Naive thymus-derived CD4-positive, alpha-beta T cell (primary cell): ENCODE measurements at regions not wholly inside any gene's neighbourhood (a gene's known extent, or its start where the extent isn't known, plus 50 kb on each side); places are given as distances from the start of the nearest gene placed in this dataset.

ENCODE experiments used
- ATAC-seq: fragments of 150-1000 bp; cut with Tn5 transposase; 2 replicates; pipeline ENCODE4 v1.10.0; 2021; ENCODE audit warnings: mild to moderate bottlenecking, moderate library complexity
- CTCF ChIA-PET: fragments of 350-600 bp; sonication (Branson Sonifier 250); formaldehyde crosslinking; loops from one replicate; lab custom pipeline; 2021; ENCODE audit warnings: antibody characterized with exemption; lab: Charles Lee
- POLR2A ChIA-PET: fragments of 350-600 bp; sonication (Branson Sonifier 250); formaldehyde crosslinking; loops from one replicate; lab custom pipeline; 2021; ENCODE audit warnings: antibody characterized with exemption, inconsistent platforms; lab: Charles Lee
- DNase-seq, 9 donors: peaks; one replicate each; pipeline versions ENCODE4 v3.0.0 to v3.0.0-alpha.2; 2020 to 2022; ENCODE audit warnings: mixed read lengths in 1 of 9
- H3K27ac ChIP-seq: one replicate; pipeline ENCODE4 v1.7.0; 2013; ENCODE audit warnings: mild to moderate bottlenecking, low read depth, low read length, moderate library complexity
- H3K27me3 ChIP-seq, 2 donors: one replicate each; pipeline ENCODE4 v1.7.0; 2013; ENCODE audit warnings: low read length in 2 of 2, mild to moderate bottlenecking in 2 of 2, moderate library complexity in 2 of 2; ENCODE audit not compliant: control insufficient read depth in 2 of 2, insufficient read depth in 2 of 2
- H3K36me3 ChIP-seq, 3 experiments: 1 replicate in 2 of 3; 2 replicates in 1 of 3; pipeline ENCODE4 v1.7.0; 2013; ENCODE audit warnings: low read length in 3 of 3, mild to moderate bottlenecking in 3 of 3, moderate library complexity in 1 of 3; ENCODE audit not compliant: insufficient read depth in 3 of 3, control insufficient read depth in 2 of 3
- H3K4me1 ChIP-seq, 2 donors: one replicate each; pipeline ENCODE4 v1.7.0; 2013; ENCODE audit warnings: low read length in 2 of 2, mild to moderate bottlenecking in 2 of 2, moderate library complexity in 1 of 2; ENCODE audit not compliant: control insufficient read depth in 2 of 2, insufficient read depth in 2 of 2
- H3K4me3 ChIP-seq: 2 replicates; pipeline ENCODE4 v1.7.0; 2013; ENCODE audit warnings: mild to moderate bottlenecking, low read length
- H3K9me3 ChIP-seq, 3 experiments: 1 replicate in 2 of 3; 2 replicates in 1 of 3; pipeline ENCODE4 v1.7.0; 2013; ENCODE audit warnings: low read length in 3 of 3; ENCODE audit not compliant: control insufficient read depth in 2 of 3
- H3K27ac Mint-ChIP-seq, 9 donors: one replicate each; pipeline ENCODE4 v1.8.0; 2020 to 2022; ENCODE audit warnings: mixed read lengths in 9 of 9, mild to moderate bottlenecking in 8 of 9, moderate library complexity in 5 of 9, inconsistent platforms in 2 of 9
- H3K27me3 Mint-ChIP-seq, 5 donors: one replicate each; pipeline ENCODE4 v1.8.0; 2021 to 2022; ENCODE audit warnings: mixed read lengths in 5 of 5, mild to moderate bottlenecking in 1 of 5
- H3K36me3 Mint-ChIP-seq, 5 donors: one replicate each; pipeline ENCODE4 v1.8.0; 2020 to 2022; ENCODE audit warnings: mixed read lengths in 5 of 5, mild to moderate bottlenecking in 3 of 5, inconsistent platforms in 1 of 5
- H3K4me1 Mint-ChIP-seq, 7 donors: one replicate each; pipeline ENCODE4 v1.8.0; 2020 to 2022; ENCODE audit warnings: mixed read lengths in 7 of 7, mild to moderate bottlenecking in 3 of 7, inconsistent platforms in 1 of 7
- H3K4me3 Mint-ChIP-seq, 10 donors: one replicate each; pipeline ENCODE4 v1.8.0; 2020 to 2022; ENCODE audit warnings: mild to moderate bottlenecking in 10 of 10, mixed read lengths in 10 of 10, moderate library complexity in 6 of 10, inconsistent platforms in 2 of 10
- H3K9me3 Mint-ChIP-seq, 11 donors: one replicate each; pipeline ENCODE4 v1.8.0; 2020 to 2022; ENCODE audit warnings: mixed read lengths in 11 of 11, mild to moderate bottlenecking in 4 of 11, inconsistent platforms in 1 of 11, moderate library complexity in 1 of 11
- intact Hi-C, 2 donors: fragments of 100-400 bp; cut with micrococcal nuclease; formaldehyde crosslinking; loops; one replicate each; pipeline ENCODE4 v1.15.1; 2023

DNA sequence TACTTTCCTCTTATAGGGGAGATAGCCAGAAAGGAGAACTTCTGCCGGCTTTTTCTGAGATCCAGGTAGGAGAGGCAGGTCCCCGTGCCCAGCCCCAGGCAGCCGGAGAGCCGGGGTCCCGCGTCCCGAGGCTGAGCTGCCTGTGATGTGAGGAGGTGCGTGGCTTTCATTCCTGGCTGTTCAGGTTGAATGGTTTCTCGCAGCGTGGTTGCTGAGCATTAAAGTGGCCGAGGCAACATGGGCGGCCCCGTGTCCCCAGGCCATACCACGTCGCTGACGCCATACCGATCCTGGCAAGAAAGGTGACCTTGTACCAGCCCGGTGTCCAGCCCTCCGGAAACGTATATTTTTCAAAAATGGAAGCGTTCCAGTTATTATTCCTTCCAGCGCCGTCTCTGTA, 116.7 kb upstream of the MYL2 start:
- H3K4me3 Mint-ChIP-seq, result peak overlapping the region in 6 of 10 donors; percentile 39 to 93 (median 72)
- peaks cover 12 to 28% (median 23%) of the 10 kb centered on the region in 7 donors for H3K4me1 Mint-ChIP-seq
- Histone ChIP-seq H3K27me3 (peaks cover 6 to 27% of the 10 kb centered on the region in 2 donors), H3K27ac (no peak overlapping the region), H3K36me3 (no peaks in the 10 kb centered on the region), H3K9me3 (no peaks in the 10 kb centered on the region), H3K4me3 (no peak overlapping the region), H3K4me1 (peaks cover 0 to 24% of the 10 kb centered on the region in 2 donors)
- H3K9me3 Mint-ChIP-seq, result no peaks in the 10 kb centered on the region
- DNase-seq (no peak), ATAC-seq (no peak)
- CTCF ChIA-PET, result interaction anchor here (0.7 kb wide), 1 partner anchor 8 kb away, joined by 3 read pairs; no protein-coding TSS in a partner anchor
- POLR2A ChIA-PET, result no interaction called here
- peaks cover 33 to 66% (median 46%) of the 10 kb centered on the region in 5 donors for H3K27me3 Mint-ChIP-seq
- no peak overlapping the region for H3K27ac Mint-ChIP-seq
- intact Hi-C loops, result loop anchor here in 1 of 2 donors (5.0 to 10.0 kb wide), 2 partner anchors 35 to 58 kb away; no protein-coding TSS in a partner anchor
- peaks cover 0 to 1% (median 0%) of the 10 kb centered on the region in 5 donors for H3K36me3 Mint-ChIP-seq

DNA sequence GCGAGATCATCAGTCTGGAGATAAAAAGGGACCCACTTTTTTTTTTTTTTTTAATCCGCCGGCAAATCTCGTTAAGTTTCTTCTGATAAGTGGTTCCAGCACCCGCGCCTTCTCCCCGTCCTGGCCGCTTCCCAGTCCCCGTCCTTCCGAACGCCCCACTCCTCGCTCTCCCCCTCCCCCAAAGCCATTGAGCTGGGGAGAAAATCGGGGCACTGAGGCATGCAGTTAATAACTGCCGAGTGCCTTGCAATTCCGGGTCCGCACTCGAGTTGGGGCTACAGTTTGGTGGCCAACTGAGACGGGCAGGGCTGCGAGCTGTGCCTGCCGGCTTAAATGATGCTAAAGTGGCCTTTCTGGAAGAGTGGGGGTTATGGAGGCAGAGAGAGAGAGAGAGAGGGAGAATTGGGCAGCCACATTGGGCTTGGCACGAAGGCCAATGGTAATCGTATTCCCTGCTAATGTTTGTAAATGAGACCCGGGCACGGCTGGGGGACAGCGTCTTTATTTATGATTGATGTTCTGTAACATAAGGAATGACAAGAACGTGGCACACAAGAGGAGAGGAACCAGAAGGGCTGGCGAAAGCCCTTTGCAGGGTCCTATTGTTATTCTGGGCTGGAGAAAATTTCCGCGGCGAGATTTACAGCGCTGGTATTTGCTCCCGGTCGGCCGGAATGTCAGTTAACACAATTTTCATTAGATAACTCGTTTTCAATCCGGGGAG, 115.4 kb upstream of the MYL2 start:
- Histone ChIP-seq H3K4me1 (peaks cover 0 to 24% of the 10 kb centered on the region in 2 donors), H3K36me3 (no peaks in the 10 kb centered on the region), H3K27me3 (peaks cover 10 to 33% of the 10 kb centered on the region in 2 donors), H3K27ac (no peak overlapping the region), H3K9me3 (no peaks in the 10 kb centered on the region), H3K4me3 (no peak overlapping the region)
- DNase-seq (no peak), ATAC-seq (no peak)
- intact Hi-C loops, result loop anchor here in 1 of 2 donors (1.0 to 10.0 kb wide), 3 partner anchors 21 to 59 kb away; no protein-coding TSS in a partner anchor
- Mint-ChIP-seq H3K27me3 (peaks cover 47 to 79% (median 59%) of the 10 kb centered on the region in 5 donors), H3K4me1 (peaks cover 12 to 28% (median 23%) of the 10 kb centered on the region in 7 donors), H3K36me3 (peaks cover 0 to 1% (median 0%) of the 10 kb centered on the region in 5 donors), H3K9me3 (no peaks in the 10 kb centered on the region), H3K4me3 (peak overlapping the region in 9 of 10 donors; percentile 59 to 93 (median 80)), H3K27ac (peak overlapping the region in 1 of 9 donors; percentile 6)
- CTCF ChIA-PET, result no interaction called here
- POLR2A ChIA-PET, result interaction anchor here (0.7 kb wide), 1 partner anchor 40 kb away, joined by 3 read pairs; no protein-coding TSS in a partner anchor

DNA sequence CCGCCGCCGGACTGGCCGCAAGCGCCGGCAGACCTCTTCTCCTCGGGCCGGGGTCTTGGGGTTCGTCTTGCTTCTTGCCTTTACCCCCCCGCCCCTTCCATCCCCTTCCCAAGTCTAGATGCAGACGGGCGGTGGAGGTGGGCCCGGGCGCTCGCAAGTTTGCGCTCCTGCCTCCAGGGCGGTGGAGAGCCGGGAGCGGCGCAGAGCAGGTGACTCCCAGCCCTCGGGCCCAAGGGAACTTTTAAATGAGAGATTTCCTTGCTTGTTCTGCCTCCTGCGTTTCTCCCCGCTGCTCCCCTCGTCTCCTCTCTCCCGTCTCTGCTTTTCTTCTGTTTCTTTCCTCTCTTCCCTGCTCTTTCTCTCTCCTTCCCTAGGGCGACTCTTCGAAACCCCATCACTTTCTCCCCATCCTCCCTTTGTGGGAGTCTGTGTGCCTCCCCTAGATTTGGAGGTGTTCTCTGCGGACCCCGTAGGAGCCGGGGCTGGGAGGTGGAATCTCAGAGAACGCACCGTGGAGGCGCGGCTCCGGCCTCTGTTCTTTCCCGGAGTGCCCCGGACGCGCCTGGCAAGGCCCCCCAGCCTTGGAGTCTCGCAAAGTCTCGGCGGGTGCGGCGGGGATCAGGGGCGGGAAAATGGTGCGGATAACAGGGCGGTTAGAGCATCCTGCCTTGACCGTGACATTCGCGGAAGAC, 114.7 kb upstream of the MYL2 start:
- peaks cover 0 to 24% of the 10 kb centered on the region in 2 donors for H3K4me1 ChIP-seq
- Mint-ChIP-seq H3K4me1 (peaks cover 12 to 28% (median 23%) of the 10 kb centered on the region in 7 donors), H3K9me3 (no peaks in the 10 kb centered on the region), H3K27me3 (peaks cover 50 to 81% (median 66%) of the 10 kb centered on the region in 5 donors), H3K36me3 (peaks cover 0 to 1% (median 0%) of the 10 kb centered on the region in 5 donors), H3K4me3 (peak overlapping the region; percentile 53 to 93 (median 80)), H3K27ac (peak overlapping the region in 2 of 9 donors; percentile 51 to 56)
- POLR2A ChIA-PET, result interaction anchor here (0.7 kb wide), 1 partner anchor 40 kb away, joined by 3 read pairs; no protein-coding TSS in a partner anchor
- H3K4me3 ChIP-seq, result peak overlapping the region; percentile 19
- H3K9me3 ChIP-seq, result no peaks in the 10 kb centered on the region
- ATAC-seq (no peak), DNase-seq (peak in 1 of 9 donors; percentile 11)
- no peak overlapping the region for H3K27ac ChIP-seq
- intact Hi-C loops, result loop anchor here in 1 of 2 donors (1.0 to 10.0 kb wide), 3 partner anchors 21 to 60 kb away; no protein-coding TSS in a partner anchor
- CTCF ChIA-PET, result no interaction called here
- H3K27me3 ChIP-seq, result peaks cover 10 to 33% of the 10 kb centered on the region in 2 donors
- H3K36me3 ChIP-seq, result no peaks in the 10 kb centered on the region

DNA sequence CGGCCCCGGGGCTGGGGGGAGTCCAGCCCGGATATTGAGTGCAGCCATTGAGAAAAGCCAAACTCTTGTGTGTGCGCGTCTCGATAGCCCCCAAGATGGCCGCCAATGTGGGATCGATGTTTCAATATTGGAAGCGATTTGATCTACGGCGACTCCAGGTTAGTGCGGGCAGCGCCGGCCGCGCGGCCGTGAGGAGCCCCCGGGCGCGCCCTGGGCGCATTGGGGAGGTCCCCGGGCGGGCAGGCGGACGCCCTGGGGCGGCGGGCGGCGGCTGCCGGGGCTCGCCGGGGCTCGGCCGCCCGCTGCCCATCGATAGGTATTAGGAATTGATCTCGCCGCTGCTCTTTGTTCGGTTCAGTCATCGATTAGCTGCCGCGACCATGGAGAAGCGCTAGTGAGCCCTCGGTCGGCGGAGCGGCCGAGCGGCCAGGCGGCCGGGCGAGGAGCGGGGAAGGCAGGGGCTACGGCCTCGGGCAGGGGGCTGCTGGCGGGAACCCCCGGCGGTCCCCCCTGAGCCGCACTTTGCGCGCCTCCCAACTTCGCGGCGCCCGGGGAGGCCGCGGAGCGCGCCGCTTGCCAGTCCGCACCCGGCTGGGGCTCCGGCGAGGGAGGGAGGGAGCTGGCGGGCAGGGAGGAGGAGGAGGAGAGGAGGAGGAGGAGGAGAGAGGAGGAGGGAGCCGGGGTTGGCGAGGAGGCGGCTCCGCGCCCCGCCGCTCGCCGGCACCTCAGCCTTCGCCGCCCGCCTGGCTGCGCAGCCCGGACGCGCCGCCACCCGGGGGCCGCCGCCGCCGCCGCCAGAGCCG, 113.9 kb upstream of the MYL2 start, which contains the start of gene CUX2:
Gene CUX2 (plus strand): TSS at position 83 of the 803 bp plus-strand sequence.
- ChIA-PET CTCF (no interaction called here), POLR2A (no interaction called here)
- intact Hi-C loops, result loop anchor here in 1 of 2 donors (10.0 kb wide), 1 partner anchor 61 kb away; no protein-coding TSS in a partner anchor
- Mint-ChIP-seq H3K27ac (peak within 1 kb of the TSS in 2 of 9 donors; percentile 51 to 56), H3K9me3 (no peaks in the 10 kb centered on the region), H3K36me3 (peaks cover 0 to 1% (median 0%) of the 10 kb centered on the region in 5 donors), H3K27me3 (peaks cover 50 to 86% (median 68%) of the 10 kb centered on the region in 5 donors), H3K4me3 (peak within 1 kb of the TSS; percentile 53 to 93 (median 80)), H3K4me1 (peaks cover 12 to 28% (median 23%) of the 10 kb centered on the region in 7 donors)
- Histone ChIP-seq H3K9me3 (no peaks in the 10 kb centered on the region), H3K4me3 (peak within 1 kb of the TSS; percentile 19), H3K27ac (no peak within 1 kb of the TSS), H3K36me3 (no peaks in the 10 kb centered on the region), H3K27me3 (peaks cover 10 to 33% of the 10 kb centered on the region in 2 donors), H3K4me1 (peaks cover 0 to 24% of the 10 kb centered on the region in 2 donors)
- DNase-seq (peak in 1 of 9 donors; percentile 9), ATAC-seq (no peak)

DNA sequence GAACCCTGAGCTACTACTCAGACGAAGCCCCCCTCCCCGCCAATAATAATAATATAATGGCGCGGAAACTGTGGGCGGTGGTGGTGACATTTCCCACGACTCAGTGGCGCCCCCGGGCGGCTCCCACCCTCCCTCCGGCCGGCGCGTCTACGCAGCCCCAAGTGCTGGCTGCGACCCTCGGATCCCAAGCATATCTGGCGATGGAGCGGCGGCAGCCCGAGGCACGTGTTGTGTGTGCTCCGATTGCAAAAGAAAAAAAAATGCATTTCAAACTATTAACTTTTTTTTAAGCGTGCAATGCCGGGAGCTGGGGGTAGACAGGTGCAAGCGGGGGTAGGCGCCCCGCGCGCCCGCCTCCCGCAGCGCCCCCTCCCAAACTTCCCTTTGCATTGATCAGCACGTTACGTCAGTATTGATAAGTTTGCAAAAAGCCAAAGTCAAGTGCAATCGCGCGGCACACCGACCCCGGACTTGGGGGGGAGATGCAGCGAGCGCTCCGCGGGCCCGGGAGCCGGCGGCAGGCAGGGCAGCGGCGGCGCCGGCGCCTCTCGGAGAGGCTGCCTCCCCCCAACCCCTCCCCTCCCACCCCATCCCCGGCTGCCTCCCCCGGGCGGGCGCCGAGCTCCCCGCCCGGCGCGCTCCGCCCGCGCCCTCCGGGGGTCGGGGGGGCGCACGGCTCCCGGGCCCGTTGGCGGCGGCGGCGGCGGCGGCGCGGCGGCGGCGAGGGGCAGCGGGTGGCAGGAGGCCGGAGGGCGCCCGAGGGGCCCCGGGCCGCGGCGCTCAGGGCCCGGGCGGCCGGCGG, 113.1 kb upstream of the MYL2 start:
- Histone ChIP-seq H3K4me1 (peaks cover 0 to 24% of the 10 kb centered on the region in 2 donors), H3K9me3 (no peaks in the 10 kb centered on the region), H3K36me3 (no peaks in the 10 kb centered on the region), H3K27ac (no peak overlapping the region), H3K4me3 (no peak overlapping the region), H3K27me3 (peaks cover 10 to 33% of the 10 kb centered on the region in 2 donors)
- H3K9me3 Mint-ChIP-seq, result no peaks in the 10 kb centered on the region
- peaks cover 0 to 1% (median 0%) of the 10 kb centered on the region in 5 donors for H3K36me3 Mint-ChIP-seq
- H3K27ac Mint-ChIP-seq, result no peak overlapping the region
- H3K27me3 Mint-ChIP-seq, result peaks cover 50 to 85% (median 61%) of the 10 kb centered on the region in 5 donors
- POLR2A ChIA-PET, result no interaction called here
- H3K4me1 Mint-ChIP-seq, result peaks cover 12 to 28% (median 23%) of the 10 kb centered on the region in 7 donors
- intact Hi-C loops, result loop anchor here in 1 of 2 donors (10.0 kb wide), 1 partner anchor 61 kb away; no protein-coding TSS in a partner anchor
- CTCF ChIA-PET, result no interaction called here
- ATAC-seq, result no peak
- DNase-seq, result peak in 2 of 9 donors; percentile 10 to 18
- H3K4me3 Mint-ChIP-seq, result peak overlapping the region in 9 of 10 donors; percentile 58 to 93 (median 68)
